Liver (tissue), 8 donors: ENCODE measurements at regions not wholly inside any gene's neighbourhood (a gene's known extent, or its start where the extent isn't known, plus 50 kb on each side); places are given as distances from the start of the nearest gene placed in this dataset.

ENCODE experiments used
- DNase-seq: peaks from one replicate; pipeline ENCODE4 v3.0.0-alpha.2; 2017; ENCODE audit warnings: low spot score
- H3K27ac ChIP-seq, 2 donors: one replicate each; pipeline ENCODE4 v1.7.0; 2013; ENCODE audit warnings: inconsistent platforms in 2 of 2, low read length in 2 of 2, control low read depth in 1 of 2, low read depth in 1 of 2, mild to moderate bottlenecking in 1 of 2
- H3K27me3 ChIP-seq, 4 donors: one replicate each; pipeline versions ENCODE4 v1.6.1 to v1.7.0; 2013; ENCODE audit warnings: low read length in 3 of 4, inconsistent platforms in 1 of 4, mild to moderate bottlenecking in 1 of 4, moderate library complexity in 1 of 4; ENCODE audit not compliant: control insufficient read depth in 4 of 4, insufficient read depth in 4 of 4
- H3K36me3 ChIP-seq, 4 donors: one replicate each; pipeline versions ENCODE4 v1.6.1 to v1.7.0; 2013; ENCODE audit warnings: low read length in 3 of 4, mild to moderate bottlenecking in 3 of 4, low read depth in 1 of 4, moderate library complexity in 1 of 4; ENCODE audit not compliant: control insufficient read depth in 4 of 4, insufficient read depth in 3 of 4
- H3K4me1 ChIP-seq, 4 donors: one replicate each; pipeline versions ENCODE4 v1.6.1 to v1.7.0; 2013; ENCODE audit warnings: low read length in 3 of 4, mild to moderate bottlenecking in 3 of 4, moderate library complexity in 1 of 4; ENCODE audit not compliant: control insufficient read depth in 4 of 4, insufficient read depth in 4 of 4
- H3K4me3 ChIP-seq, 3 donors: one replicate each; pipeline versions ENCODE4 v1.6.1 to v1.7.0; 2013; ENCODE audit warnings: low read length in 3 of 3, control low read depth in 1 of 3, low read depth in 1 of 3, mild to moderate bottlenecking in 1 of 3
- H3K9ac ChIP-seq, 2 donors: one replicate each; pipeline ENCODE4 v1.7.0; 2013; ENCODE audit warnings: low read length in 2 of 2, mild to moderate bottlenecking in 2 of 2, moderate library complexity in 2 of 2, control low read depth in 1 of 2, low read depth in 1 of 2
- H3K9me3 ChIP-seq, 4 donors: one replicate each; pipeline versions ENCODE4 v1.6.1 to v1.7.0; 2013; ENCODE audit warnings: low read length in 3 of 4; ENCODE audit not compliant: control insufficient read depth in 4 of 4
- ATF3 ChIP-seq: IDR thresholded peaks from 2 replicates; pipeline ENCODE4 v1.6.1; 2016; ENCODE audit warnings: antibody characterized with exemption
- CTCF ChIP-seq: fragments of 150-350 bp; IDR thresholded peaks from 2 replicates; pipeline ENCODE4 v1.5.1; 2017; ENCODE audit warnings: improper control_type of control experiment, low read depth, low read length; ENCODE audit not compliant: missing input control
- EGR1 ChIP-seq, 2 donors: IDR thresholded peaks; 2 replicates each; pipeline ENCODE4 v1.6.1; 2016 to 2018; ENCODE audit warnings: antibody characterized with exemption in 2 of 2, low read depth in 2 of 2
- FOXA1 ChIP-seq: IDR thresholded peaks from 2 replicates; pipeline ENCODE4 v1.6.1; 2016; ENCODE audit warnings: antibody characterized with exemption
- FOXA2 ChIP-seq: IDR thresholded peaks from 2 replicates; pipeline ENCODE4 v1.6.1; 2016; ENCODE audit warnings: antibody characterized with exemption
- GABPA ChIP-seq, 2 donors: IDR thresholded peaks in 1 of 2; conservative IDR thresholded peaks in 1 of 2; 2 replicates each; pipeline ENCODE4 v1.6.1; 2016; ENCODE audit warnings: antibody characterized with exemption in 2 of 2, mild to moderate bottlenecking in 1 of 2, moderate library complexity in 1 of 2
- HNF4A ChIP-seq, 2 donors: conservative IDR thresholded peaks; 2 replicates each; pipeline ENCODE4 v1.6.1; 2016; ENCODE audit warnings: antibody characterized with exemption in 2 of 2, mild to moderate bottlenecking in 2 of 2
- HNF4G ChIP-seq: IDR thresholded peaks from 2 replicates; pipeline ENCODE4 v1.6.1; 2016; ENCODE audit warnings: antibody characterized with exemption
- JUND ChIP-seq, 2 donors: IDR thresholded peaks; 2 replicates each; pipeline ENCODE4 v1.6.1; 2016; ENCODE audit warnings: antibody characterized with exemption in 2 of 2
- MAX ChIP-seq: IDR thresholded peaks from 2 replicates; pipeline ENCODE4 v1.6.1; 2016; ENCODE audit warnings: antibody characterized with exemption
- NR2F2 ChIP-seq: IDR thresholded peaks from 2 replicates; pipeline ENCODE4 v1.6.1; 2016; ENCODE audit warnings: antibody characterized with exemption
- RAD21 ChIP-seq, 2 donors: IDR thresholded peaks; 2 replicates each; pipeline ENCODE4 v1.6.1; 2016; ENCODE audit warnings: antibody characterized with exemption in 2 of 2, mild to moderate bottlenecking in 2 of 2
- REST ChIP-seq: IDR thresholded peaks from 2 replicates; pipeline ENCODE4 v1.6.1; 2016; ENCODE audit warnings: antibody characterized with exemption, mild to moderate bottlenecking
- RXRA ChIP-seq, 2 donors: IDR thresholded peaks; 2 replicates each; pipeline ENCODE4 v1.6.1; 2017 to 2018; ENCODE audit warnings: antibody characterized with exemption in 2 of 2, mild to moderate bottlenecking in 1 of 2
- TAF1 ChIP-seq: conservative IDR thresholded peaks from 2 replicates; pipeline ENCODE4 v1.6.1; 2016; ENCODE audit warnings: antibody characterized with exemption, mild to moderate bottlenecking
- YY1 ChIP-seq: IDR thresholded peaks from 2 replicates; pipeline ENCODE4 v1.6.1; 2016; ENCODE audit warnings: antibody characterized with exemption, mild to moderate bottlenecking
- ZBTB33 ChIP-seq: IDR thresholded peaks from 2 replicates; pipeline ENCODE4 v1.6.1; 2016; ENCODE audit warnings: antibody characterized with exemption
- WGBS: extraction: QIAGEN DNeasy Blood & Tissue Kit; methylation state at CpG from one replicate; pipeline ENCODE4 v1.1.7; 2013; 5-methylcytosine and 5-hydroxymethylcytosine counted together
- donor health status: healthy.
- donor health status: healthy.
- donor health status: healthy.
- donor health status: healthy.
- donor health status: healthy.

- TF ChIP-seq ZBTB33 = no peak
- no peak for TF ChIP-seq YY1
- TF ChIP-seq MAX = no peak
- no peak for TF ChIP-seq REST
- TF ChIP-seq FOXA1 = no peak
Measured at GRCh38 chr10:45064998-45065397, 64.3 kb downstream of the ZNF22 start.

GRCh38 chr10:45071043-45071813 is 70.5 kb downstream of the ZNF22 start:
- no peaks in the 10 kb centered on the region for H3K27me3 ChIP-seq
- peaks cover 0 to 3% (median 1%) of the 10 kb centered on the region in 4 donors for H3K9me3 ChIP-seq
- no peak overlapping the region for H3K27ac ChIP-seq
- no peaks in the 10 kb centered on the region for H3K36me3 ChIP-seq
- H3K9ac ChIP-seq = no peak overlapping the region
- no peak overlapping the region for H3K4me3 ChIP-seq
- no peaks in the 10 kb centered on the region for H3K4me1 ChIP-seq
- no peak for DNase-seq
- WGBS = 97% methylated on average over 14 of the region's 14 CpGs
- TF ChIP-seq HNF4G (no peak), RXRA (IDR thresholded peaks at IDR 0.05) (no peak), ATF3 (no peak), GABPA (IDR thresholded peaks at IDR 0.05 in 1 of 2, conservative IDR thresholded peaks at IDR 0.05 in 1 of 2) (no peak), RAD21 (IDR thresholded peaks at IDR 0.05) (no peak), NR2F2 (no peak), MAX (no peak), FOXA1 (no peak), JUND (IDR thresholded peaks at IDR 0.05) (no peak), YY1 (no peak), ZBTB33 (no peak), EGR1 (IDR thresholded peaks at IDR 0.05; ENCODE audit: low read depth in 2 of 2) (no peak), REST (no peak), TAF1 (no peak), FOXA2 (no peak), CTCF (no peak), HNF4A (conservative IDR thresholded peaks at IDR 0.05) (no peak)

More at GRCh38 chr10:45064998-45065397, 64.3 kb downstream of the ZNF22 start:
- Histone ChIP-seq H3K27me3 (no peaks in the 10 kb centered on the region), H3K9ac (no peak overlapping the region), H3K9me3 (no peaks in the 10 kb centered on the region), H3K27ac (no peak overlapping the region), H3K36me3 (no peaks in the 10 kb centered on the region), H3K4me1 (no peaks in the 10 kb centered on the region), H3K4me3 (no peak overlapping the region)
- no peak for DNase-seq
- 83% methylated on average over 3 of the region's 3 CpGs for WGBS
